T-helper 17 cell (primary cell): ENCODE measurements at regions not wholly inside any gene's neighbourhood (a gene's known extent, or its start where the extent isn't known, plus 50 kb on each side); places are given as distances from the start of the nearest gene placed in this dataset.
A peak's percentile ranks its signal among the peaks of the same experiment; 100 is the strongest.

Experiments
- ATAC-seq: fragments of 150-1000 bp; cut with Tn5 transposase; 2 replicates; pipeline ENCODE4 v1.10.0; 2021; ENCODE audit warnings: mild to moderate bottlenecking, moderate library complexity
- DNase-seq, 3 donors: peaks; one replicate each; pipeline versions ENCODE4 v3.0.0 to v3.0.0-alpha.2; 2020 to 2021
- H3K9me3 ChIP-seq: one replicate; pipeline ENCODE4 v1.7.0; 2013; ENCODE audit warnings: low read length, mild to moderate bottlenecking; ENCODE audit not compliant: control insufficient read depth, poor library complexity, severe bottlenecking
- H3K27ac Mint-ChIP-seq: one replicate; pipeline ENCODE4 v1.8.0; 2022; ENCODE audit warnings: mild to moderate bottlenecking, moderate library complexity, mixed read lengths
- H3K27me3 Mint-ChIP-seq: one replicate; pipeline ENCODE4 v1.8.0; 2022; ENCODE audit warnings: mixed read lengths
- H3K36me3 Mint-ChIP-seq: one replicate; pipeline ENCODE4 v1.8.0; 2022; ENCODE audit warnings: low read depth, mixed read lengths
- H3K4me1 Mint-ChIP-seq: one replicate; pipeline ENCODE4 v1.8.0; 2022; ENCODE audit warnings: mild to moderate bottlenecking, mixed read lengths
- H3K4me3 Mint-ChIP-seq: one replicate; pipeline ENCODE4 v1.8.0; 2022; ENCODE audit warnings: mild to moderate bottlenecking, moderate library complexity, mixed read lengths

DNA sequence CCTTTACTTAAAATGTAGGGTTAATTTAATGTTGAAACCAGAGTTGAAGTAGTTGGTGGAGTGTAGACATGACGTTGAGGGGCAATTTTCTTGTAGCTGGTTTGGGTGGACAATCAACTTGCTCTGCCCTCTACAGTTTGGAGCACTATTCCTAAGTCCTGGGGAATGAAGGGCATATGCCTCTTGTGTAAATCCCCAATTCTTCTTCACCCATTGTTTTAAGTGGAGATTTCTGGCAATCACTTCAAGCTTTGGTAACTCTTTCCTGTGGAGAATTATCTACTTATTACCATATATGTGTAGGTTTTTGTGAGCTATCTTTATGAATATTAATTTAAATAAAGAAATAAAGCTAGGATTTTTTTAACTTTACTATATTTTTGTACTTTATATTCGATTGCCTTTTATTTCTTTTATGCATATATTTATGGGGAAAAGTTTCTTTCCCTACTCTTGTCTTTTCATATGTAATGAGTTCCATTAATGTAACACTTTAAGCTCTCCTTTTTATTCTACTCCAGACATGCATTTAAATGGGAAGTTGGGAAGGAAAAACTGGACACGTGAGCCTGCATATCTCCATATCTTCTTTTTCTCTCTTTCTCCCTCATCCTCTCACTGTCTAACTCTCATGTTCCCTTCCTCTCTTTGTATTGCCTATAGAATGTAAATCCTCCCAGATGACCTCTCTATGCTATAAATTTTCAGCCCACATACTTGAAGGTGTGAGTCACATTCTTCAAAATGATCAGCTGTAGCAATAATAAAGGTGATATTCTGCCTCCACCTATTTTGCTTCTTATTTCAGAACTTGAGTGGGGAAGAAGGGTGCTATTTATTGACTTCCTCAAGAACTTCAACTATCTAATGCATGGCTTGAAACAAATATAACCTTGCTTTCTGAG lies 276.7 kb downstream of the PTPRC start:
- DNase-seq (no peak), ATAC-seq (no peak)
- no peaks in the 10 kb centered on the region for H3K9me3 ChIP-seq

DNA sequence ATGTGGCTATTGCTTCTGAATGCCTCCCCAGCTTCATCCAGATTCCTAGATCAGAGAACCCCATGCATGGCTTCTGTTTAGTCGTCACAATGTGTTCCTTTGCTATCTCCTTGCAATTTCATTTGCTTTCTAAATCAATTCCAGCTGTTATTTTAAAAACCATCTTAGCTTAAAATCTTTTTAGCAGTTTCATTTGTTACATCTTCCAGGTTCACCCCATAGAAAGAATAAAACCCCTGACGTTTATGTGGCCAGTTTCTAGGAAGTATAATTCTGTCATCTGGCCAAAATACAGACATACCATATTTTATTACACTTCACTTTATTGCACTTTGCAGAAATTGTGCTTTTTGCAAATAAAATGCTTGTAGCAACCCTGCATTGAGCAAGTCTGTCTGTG lies 278.4 kb downstream of the PTPRC start:
- peak overlapping the region; percentile 76 for H3K27ac Mint-ChIP-seq
- no peaks in the 10 kb centered on the region for H3K27me3 Mint-ChIP-seq
- DNase-seq (no peak), ATAC-seq (no peak)
- H3K9me3 ChIP-seq, result no peaks in the 10 kb centered on the region
- H3K4me1 Mint-ChIP-seq, result peaks cover 28% of the 10 kb centered on the region
- no peaks in the 10 kb centered on the region for H3K36me3 Mint-ChIP-seq
- no peak overlapping the region for H3K4me3 Mint-ChIP-seq

More for the DNA sequence above, 276.7 kb downstream of the PTPRC start:
- Mint-ChIP-seq H3K27me3 (no peaks in the 10 kb centered on the region), H3K4me3 (no peak overlapping the region), H3K4me1 (peaks cover 22% of the 10 kb centered on the region), H3K36me3 (no peaks in the 10 kb centered on the region), H3K27ac (no peak overlapping the region)

DNA sequence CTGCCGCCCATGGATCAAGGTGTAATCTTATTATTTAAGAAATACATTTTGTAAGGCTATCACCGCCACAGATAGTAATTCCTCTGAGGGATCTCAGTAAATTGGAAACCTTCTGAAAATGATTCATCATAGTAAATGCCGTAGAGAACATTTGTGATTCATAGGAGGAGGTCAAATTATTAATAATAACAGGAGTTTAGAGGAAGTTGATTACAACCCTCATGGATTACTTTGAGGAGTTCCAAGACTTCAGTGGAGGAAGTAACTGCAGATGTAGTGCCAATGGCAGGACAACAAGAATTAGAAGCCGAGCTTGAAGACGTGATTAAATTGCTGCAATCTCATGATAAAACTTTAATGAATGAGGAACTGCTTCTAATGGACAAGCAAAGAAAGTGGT lies 280.1 kb downstream of the PTPRC start:
- Mint-ChIP-seq H3K27ac (peak overlapping the region; percentile 88), H3K27me3 (no peaks in the 10 kb centered on the region), H3K4me1 (peaks cover 28% of the 10 kb centered on the region), H3K36me3 (no peaks in the 10 kb centered on the region), H3K4me3 (peak overlapping the region; percentile 66)
- H3K9me3 ChIP-seq, result no peaks in the 10 kb centered on the region
- no peak for ATAC-seq
- DNase-seq, result no peak

DNA sequence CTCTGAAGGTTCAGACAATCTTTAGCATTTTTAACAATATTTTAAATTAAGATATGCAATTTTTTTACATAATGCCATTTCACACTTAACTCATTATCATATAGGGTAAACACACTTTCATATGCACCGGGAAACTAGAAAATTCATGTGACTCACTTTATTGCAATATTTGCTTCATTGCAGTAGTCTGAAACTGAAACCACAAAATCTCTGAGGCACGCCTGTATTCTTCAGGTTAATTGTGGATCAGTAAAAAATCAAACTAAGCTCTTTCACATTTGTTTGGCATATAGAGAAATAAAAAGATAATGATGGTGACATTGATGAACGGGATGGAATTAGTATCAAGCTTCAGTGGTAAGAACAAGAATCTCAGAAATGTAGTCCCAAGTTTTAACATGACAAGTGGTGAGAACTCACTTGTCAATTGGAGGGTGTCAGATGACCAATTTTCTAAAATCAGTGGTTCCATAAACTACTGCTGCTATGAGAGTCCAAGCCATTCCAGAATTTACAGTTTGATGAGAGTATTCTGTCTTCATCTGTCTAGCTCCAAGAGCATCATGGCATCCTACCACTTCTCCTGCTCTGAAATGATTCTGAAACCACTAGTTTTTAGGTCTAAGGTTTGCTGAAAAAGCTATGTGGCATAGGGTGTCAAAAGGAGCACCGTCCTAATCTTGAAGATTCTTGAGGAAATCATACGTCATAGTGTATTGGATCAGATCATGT lies 281.0 kb downstream of the PTPRC start:
- Mint-ChIP-seq H3K36me3 (no peaks in the 10 kb centered on the region), H3K27ac (peak overlapping the region; percentile 88), H3K27me3 (no peaks in the 10 kb centered on the region), H3K4me3 (peak overlapping the region; percentile 82), H3K4me1 (peaks cover 28% of the 10 kb centered on the region)
- DNase-seq (no peak), ATAC-seq (peak; percentile 70)
- no peaks in the 10 kb centered on the region for H3K9me3 ChIP-seq

DNA sequence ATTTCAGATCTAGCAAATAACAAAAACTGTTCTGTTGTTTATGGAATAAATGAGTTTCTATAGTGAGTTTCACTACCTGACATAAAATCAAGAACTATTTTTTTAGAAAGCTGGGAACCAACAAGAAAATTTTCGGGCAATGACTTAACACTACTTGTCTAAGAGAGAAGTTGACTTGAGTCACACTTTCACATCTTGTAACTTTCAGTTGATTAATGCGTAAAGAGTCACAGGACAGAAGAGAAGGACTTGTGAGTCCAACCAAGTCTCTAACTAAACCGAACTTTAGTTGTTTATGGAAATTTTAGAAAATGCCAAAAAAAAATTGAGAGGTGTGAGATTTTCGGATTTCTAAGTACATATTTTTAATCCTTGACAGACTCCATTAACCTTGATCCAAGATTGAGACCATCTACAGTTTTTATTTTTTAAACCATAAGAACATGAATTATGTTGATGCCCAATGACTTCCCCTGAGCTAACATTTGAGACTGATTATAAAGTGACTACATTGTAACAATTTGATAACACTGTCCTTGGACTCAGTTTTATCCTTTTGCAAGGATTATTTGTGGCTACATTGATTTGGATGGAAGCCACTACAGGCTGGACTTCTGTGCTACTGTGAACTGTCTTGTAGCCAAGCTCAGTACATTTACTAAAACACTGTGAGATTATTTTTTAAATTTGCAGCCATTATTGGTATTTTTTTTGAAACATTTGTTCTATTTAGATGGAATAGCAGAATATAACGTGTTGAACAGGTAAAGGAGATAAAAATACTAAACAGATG lies 284.0 kb downstream of the PTPRC start:
- Mint-ChIP-seq H3K36me3 (no peaks in the 10 kb centered on the region), H3K27ac (no peak overlapping the region), H3K4me3 (no peak overlapping the region), H3K27me3 (no peaks in the 10 kb centered on the region), H3K4me1 (peaks cover 26% of the 10 kb centered on the region)
- DNase-seq (no peak), ATAC-seq (no peak)
- no peaks in the 10 kb centered on the region for H3K9me3 ChIP-seq

DNA sequence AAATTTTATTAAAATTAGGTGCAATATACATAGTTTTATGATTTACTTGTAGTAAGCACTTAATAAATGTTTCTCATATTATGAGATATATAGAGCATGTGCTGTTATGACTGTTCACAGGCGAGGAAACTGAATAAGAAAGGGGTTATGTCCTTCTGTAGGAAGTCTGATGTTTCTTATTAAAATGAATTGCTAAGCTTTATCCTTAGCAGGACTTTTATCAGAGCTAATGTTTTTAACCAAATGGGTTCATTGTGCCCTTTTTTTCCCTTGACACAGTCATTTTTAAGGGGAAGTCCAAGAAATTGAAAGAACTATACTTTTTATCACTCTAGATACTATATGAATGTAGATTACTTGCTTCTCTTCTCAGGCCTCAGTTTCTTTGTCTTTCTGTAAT lies 285.2 kb downstream of the PTPRC start:
- Mint-ChIP-seq H3K4me1 (peaks cover 19% of the 10 kb centered on the region), H3K4me3 (no peak overlapping the region)

DNA sequence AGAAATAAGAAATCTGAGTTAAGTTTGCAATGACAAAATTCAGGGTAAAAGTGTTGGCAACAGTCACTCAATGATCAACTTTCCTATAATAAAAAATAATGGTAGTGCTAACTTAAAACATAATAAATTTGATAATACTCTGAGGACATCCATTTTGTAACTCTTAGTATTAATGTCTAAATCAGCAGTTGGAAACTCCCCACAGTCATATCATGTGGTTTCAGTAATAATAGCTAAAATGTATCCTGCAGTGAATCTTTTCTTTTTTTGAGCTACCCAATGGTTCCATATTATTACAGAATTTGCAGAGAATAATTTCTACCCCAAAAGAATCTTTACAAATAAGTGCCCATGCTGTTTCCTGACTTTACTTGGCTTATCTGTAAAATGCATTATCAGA lies 286.7 kb downstream of the PTPRC start:
- ATAC-seq (no peak), DNase-seq (no peak)
- H3K27ac Mint-ChIP-seq, result peak overlapping the region; percentile 24
- no peak overlapping the region for H3K4me3 Mint-ChIP-seq
- peaks cover 16% of the 10 kb centered on the region for H3K4me1 Mint-ChIP-seq
- H3K9me3 ChIP-seq, result no peaks in the 10 kb centered on the region
- H3K27me3 Mint-ChIP-seq, result no peaks in the 10 kb centered on the region
- no peaks in the 10 kb centered on the region for H3K36me3 Mint-ChIP-seq

More for the DNA sequence above, 285.2 kb downstream of the PTPRC start:
- H3K27me3 Mint-ChIP-seq, result no peaks in the 10 kb centered on the region
- no peak for ATAC-seq
- no peak for DNase-seq
- H3K27ac Mint-ChIP-seq, result peak overlapping the region; percentile 41
- no peaks in the 10 kb centered on the region for H3K9me3 ChIP-seq
- H3K36me3 Mint-ChIP-seq, result no peaks in the 10 kb centered on the region

DNA sequence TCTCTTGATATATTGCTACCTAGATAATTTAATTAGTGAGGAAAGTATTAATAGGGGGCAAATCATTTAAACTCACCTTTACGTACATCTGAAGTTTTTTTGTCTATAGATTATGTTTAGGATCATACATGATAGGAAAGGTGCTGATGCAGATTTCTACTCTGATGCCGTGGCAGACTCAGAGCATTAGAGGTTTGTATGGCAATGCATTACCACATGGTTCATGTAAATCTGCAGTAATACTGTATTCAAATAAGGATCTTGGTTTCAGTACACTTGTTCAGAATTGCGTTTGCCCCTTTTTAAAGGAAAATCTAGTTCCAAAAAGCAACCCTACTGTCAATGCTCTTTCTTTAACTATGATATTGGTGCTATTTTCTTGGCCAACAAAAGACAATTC lies 288.3 kb downstream of the PTPRC start:
- ATAC-seq, result peak; percentile 49
- Mint-ChIP-seq H3K4me3 (no peak overlapping the region), H3K27me3 (no peaks in the 10 kb centered on the region), H3K4me1 (peaks cover 11% of the 10 kb centered on the region), H3K36me3 (no peaks in the 10 kb centered on the region), H3K27ac (no peak overlapping the region)
- H3K9me3 ChIP-seq, result no peaks in the 10 kb centered on the region
- no peak for DNase-seq

DNA sequence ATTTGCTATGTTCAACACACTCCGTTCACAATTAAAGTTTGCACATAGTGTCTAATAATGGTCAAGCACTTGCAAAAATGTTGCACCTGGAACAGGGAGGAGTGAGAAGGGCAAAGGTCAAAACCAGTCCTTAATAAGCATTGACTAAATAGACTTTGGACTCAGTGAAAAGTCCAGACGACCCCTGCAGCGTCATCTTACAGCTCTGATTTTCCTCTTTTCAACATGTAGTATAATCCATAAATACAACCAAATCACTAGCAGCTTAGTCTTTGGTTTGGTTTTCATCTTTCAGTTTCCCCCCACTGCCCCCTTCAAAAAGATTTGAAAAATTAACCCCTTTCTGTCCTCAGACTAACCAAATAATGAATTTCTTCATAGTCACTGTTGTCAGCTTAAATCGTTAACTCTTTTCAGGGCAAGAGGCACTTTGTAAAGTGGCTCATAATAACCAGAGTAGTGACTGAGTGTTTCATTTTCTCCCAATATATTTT lies 290.3 kb downstream of the PTPRC start:
- Mint-ChIP-seq H3K27ac (peak overlapping the region; percentile 70), H3K4me3 (peak overlapping the region; percentile 15), H3K4me1 (peaks cover 17% of the 10 kb centered on the region), H3K36me3 (no peaks in the 10 kb centered on the region), H3K27me3 (no peaks in the 10 kb centered on the region)
- DNase-seq (no peak), ATAC-seq (no peak)
- H3K9me3 ChIP-seq, result no peaks in the 10 kb centered on the region

DNA sequence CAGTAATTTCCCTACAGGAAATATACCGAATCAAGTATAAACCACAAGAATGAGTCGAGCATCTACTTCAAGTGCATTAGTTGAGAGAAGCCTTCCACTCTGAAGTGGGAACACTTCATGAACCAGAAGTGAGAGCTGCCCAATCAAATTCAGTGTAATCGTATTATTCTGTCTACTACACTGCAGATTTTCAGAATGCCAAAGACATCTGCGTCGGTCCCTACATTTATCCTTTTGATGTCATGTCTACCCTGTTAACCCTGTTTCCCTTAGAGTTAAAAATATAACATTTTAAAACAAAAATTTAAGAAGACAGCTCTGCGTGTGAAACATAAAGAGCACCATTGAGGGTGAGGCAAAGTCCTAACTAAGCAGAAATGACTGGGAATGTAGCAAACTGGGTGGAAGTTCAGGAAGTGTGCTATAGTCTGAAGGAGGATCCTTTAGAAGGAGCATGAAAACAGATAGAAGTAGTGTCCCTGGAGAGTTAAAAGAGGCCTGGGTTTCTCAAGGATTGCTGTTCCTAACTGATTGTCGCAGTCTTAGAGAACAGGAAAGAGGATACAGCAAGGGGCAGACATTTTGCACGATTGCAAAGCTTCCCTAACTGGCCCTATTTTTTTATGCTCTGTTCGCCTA lies 291.2 kb downstream of the PTPRC start:
- Mint-ChIP-seq H3K4me3 (peak overlapping the region; percentile 59), H3K4me1 (peaks cover 17% of the 10 kb centered on the region), H3K27me3 (no peaks in the 10 kb centered on the region), H3K27ac (peak overlapping the region; percentile 70), H3K36me3 (no peaks in the 10 kb centered on the region)
- no peak for DNase-seq
- peak; percentile 48 for ATAC-seq
- H3K9me3 ChIP-seq, result no peaks in the 10 kb centered on the region

DNA sequence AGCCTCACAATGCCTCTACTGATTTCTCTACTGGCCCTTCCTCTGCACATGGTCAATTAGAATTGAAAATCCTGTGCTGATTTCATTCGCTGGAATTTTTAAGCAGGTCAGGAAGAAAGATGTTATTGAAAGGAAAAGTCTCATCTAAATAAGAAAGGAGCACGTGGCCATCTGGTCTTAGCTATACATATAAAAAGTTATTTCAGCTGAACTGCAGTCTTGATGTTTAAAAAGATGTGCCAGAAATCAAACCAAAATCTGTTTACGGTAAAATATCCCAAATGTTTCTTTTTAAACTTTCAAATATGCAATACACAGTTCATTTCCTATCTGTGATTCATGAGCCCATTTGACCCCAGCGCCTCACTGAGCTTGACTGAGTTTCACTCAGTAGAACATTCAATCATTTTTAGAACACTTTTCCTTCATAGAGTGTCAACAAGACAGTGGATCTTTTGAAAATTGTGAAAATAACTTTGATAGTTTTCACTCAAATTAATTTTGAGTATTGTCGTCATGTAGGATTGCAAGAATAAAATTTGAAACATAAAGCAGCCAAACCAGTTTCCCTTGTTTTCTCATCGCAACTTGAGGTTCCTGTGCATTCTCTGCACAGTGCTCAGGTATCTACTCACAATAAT lies 293.6 kb downstream of the PTPRC start:
- Mint-ChIP-seq H3K36me3 (no peaks in the 10 kb centered on the region), H3K4me3 (peak overlapping the region; percentile 41), H3K4me1 (peaks cover 26% of the 10 kb centered on the region), H3K27me3 (no peaks in the 10 kb centered on the region), H3K27ac (peak overlapping the region; percentile 47)
- ATAC-seq (no peak), DNase-seq (no peak)
- no peaks in the 10 kb centered on the region for H3K9me3 ChIP-seq

DNA sequence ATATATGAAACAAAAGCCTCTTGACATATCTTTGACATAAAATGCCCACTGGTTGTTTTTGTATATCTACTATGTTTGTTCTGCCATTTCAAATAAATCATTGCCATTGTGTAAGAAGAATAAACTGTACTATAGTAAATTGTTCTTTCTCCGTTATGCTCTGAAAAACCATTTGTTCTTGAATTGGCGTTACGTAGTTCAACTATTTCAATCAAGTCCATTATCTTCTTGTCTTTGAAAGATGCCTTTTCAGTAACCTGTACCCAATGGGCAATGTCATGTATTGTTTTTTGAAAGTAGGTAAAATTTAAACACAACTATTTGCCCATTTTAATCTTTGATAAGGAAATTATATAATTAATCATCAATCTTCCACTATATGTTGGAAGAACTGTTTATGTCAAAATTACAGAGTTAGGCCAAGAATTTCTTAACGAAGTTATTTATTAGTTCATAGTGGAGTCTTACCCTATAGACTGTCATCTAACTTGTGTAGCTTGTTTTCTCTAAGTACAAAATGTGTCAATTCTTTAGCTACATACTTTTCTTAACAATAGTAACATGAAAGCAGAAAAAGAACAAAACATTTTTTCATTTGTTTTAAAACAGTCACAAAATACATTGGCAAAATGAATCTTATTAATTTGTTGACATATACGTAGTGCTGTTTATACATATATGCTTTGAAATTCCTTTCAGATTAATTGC lies 294.8 kb downstream of the PTPRC start:
- DNase-seq, result no peak

More for the DNA sequence above, 294.8 kb downstream of the PTPRC start:
- no peak for ATAC-seq
- no peaks in the 10 kb centered on the region for H3K27me3 Mint-ChIP-seq
- H3K4me1 Mint-ChIP-seq, result peaks cover 28% of the 10 kb centered on the region
- no peak overlapping the region for H3K27ac Mint-ChIP-seq
- no peaks in the 10 kb centered on the region for H3K9me3 ChIP-seq
- no peaks in the 10 kb centered on the region for H3K36me3 Mint-ChIP-seq
- H3K4me3 Mint-ChIP-seq, result peak overlapping the region; percentile 3
